Pancreas (tissue), 10 donors: ENCODE measurements at regions not wholly inside any gene's neighbourhood (a gene's known extent, or its start where the extent isn't known, plus 50 kb on each side); places are given as distances from the start of the nearest gene placed in this dataset.
A peak's percentile ranks its signal among the peaks of the same experiment; 100 is the strongest.
"Not testable (repeated sequence)": the region's sequence is repeated elsewhere in the genome, so short reads cannot be mapped to it uniquely, and the experiment has no call there.

Source experiments
- ATAC-seq, 4 donors: fragments of 200-7000 bp; cut with Tn5 transposase; one replicate each; pipeline versions ENCODE4 v1.8.0 to v1.9.1; 2020; ENCODE audit warnings: mild to moderate bottlenecking in 4 of 4, moderate library complexity in 4 of 4
- DNase-seq, 6 donors: peaks; one replicate each; pipeline ENCODE4 v3.0.0-alpha.2; 2020
- FAIRE-seq: peaks from 2 replicates; lab custom pipeline; 2012; peaks lifted over from hg19 to GRCh38; lab: Jason Lieb, UNC
- H3K27ac ChIP-seq, 4 donors: fragments of 200-600 bp; sonication (generic); 1 replicate in 3 of 4; 2 replicates in 1 of 4; pipeline versions ENCODE4 v1.5.0 to v1.8.0; 2020
- H3K27me3 ChIP-seq, 4 donors: fragments of 200-600 bp; one replicate each; pipeline ENCODE4 v1.8.0; 2021
- H3K36me3 ChIP-seq, 3 donors: fragments of 200-600 bp; sonication (generic) in 1 of 3; one replicate each; pipeline versions ENCODE4 v1.5.0 to v1.8.0; 2020 to 2021
- H3K4me1 ChIP-seq, 3 donors: fragments of 200-600 bp; one replicate each; pipeline ENCODE4 v1.8.0; 2021
- H3K4me3 ChIP-seq, 4 donors: fragments of 200-600 bp; sonication (generic) in 2 of 4; one replicate each; pipeline versions ENCODE4 v1.5.0 to v1.8.0; 2020 to 2021
- H3K9me3 ChIP-seq, 4 donors: fragments of 200-600 bp; one replicate each; pipeline ENCODE4 v1.8.0; 2021
- CTCF ChIP-seq, 4 donors: fragments of 200-600 bp; sonication (generic) in 3 of 4; IDR thresholded peaks; one replicate each; pipeline versions ENCODE4 v1.5.0 to v1.8.0; 2021; ENCODE audit warnings: antibody characterized with exemption in 4 of 4
- WGBS, 2 donors: extraction: QIAGEN DNeasy Blood & Tissue Kit; methylation state at CpG; one replicate each; pipeline ENCODE4 v1.1.7; 2013; 5-methylcytosine and 5-hydroxymethylcytosine counted together
- intact Hi-C, 3 donors: fragments of 100-400 bp; cut with DNase I; formaldehyde crosslinking; loops; one replicate each; pipeline versions ENCODE4 v1.11.1 to v1.14.2; 2022
- donor health status: healthy with polysubstance abuse.
- donor health status: DM: no; HTN: no; CAD: no; lungs with moderate emphysema.
- donor health status: DM: no; HTN: no; CAD: no.
- donor health status: control.
- donor health status: control.
- donor health status: Bipolar disorder and iron deficiency.
- donor health status: DM: yes; HTN: yes; CAD: no.
- donor health status: DM: no; HTN: no; CAD: no.
- donor health status: DM: no; HTN: no; CAD: no.
- donor health status: DM: yes; HTN: yes; CAD: no.

- Histone ChIP-seq H3K27me3 (no peaks in the 10 kb centered on the region), H3K36me3 (no peaks in the 10 kb centered on the region), H3K9me3 (no peaks in the 10 kb centered on the region), H3K27ac (no peak overlapping the region), H3K4me1 (peaks cover 0 to 3% (median 0%) of the 10 kb centered on the region in 3 donors), H3K4me3 (no peak overlapping the region)
- ATAC-seq (no peak), DNase-seq (no peak), FAIRE-seq (no peak)
- intact Hi-C loops = no loop called here
- no peak for TF ChIP-seq CTCF (IDR thresholded peaks at IDR 0.05)
Measured at GRCh38 chr22:34808618-34809017, 257.3 kb upstream of the ISX start.

DNA sequence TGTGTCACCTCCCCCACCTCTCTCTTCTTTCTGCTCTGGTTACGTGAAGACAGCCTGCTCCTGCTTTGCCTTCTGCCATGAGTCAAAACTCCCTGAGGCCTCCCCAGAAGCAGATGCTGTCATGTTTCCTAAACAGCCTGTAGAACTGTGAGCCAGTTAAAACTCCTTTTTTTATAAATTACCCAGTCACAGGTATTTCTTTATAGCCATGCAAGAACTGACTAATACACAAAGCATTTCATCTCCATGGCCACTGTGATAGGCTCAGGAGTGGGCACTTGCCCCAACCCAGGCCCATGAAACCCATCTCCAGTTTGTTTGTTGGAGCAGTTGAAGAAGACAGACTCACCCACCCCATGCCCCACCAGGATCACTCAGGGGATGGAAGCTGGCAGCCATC is 253.3 kb upstream of the ISX start:
- ATAC-seq = peak in 1 of 4 donors; percentile 45
- FAIRE-seq = no peak
- no peaks in the 10 kb centered on the region for H3K9me3 ChIP-seq
- H3K4me1 ChIP-seq = peaks cover 0 to 4% (median 0%) of the 10 kb centered on the region in 3 donors
- no peak for DNase-seq
- no peaks in the 10 kb centered on the region for H3K36me3 ChIP-seq
- no peak for TF ChIP-seq CTCF (IDR thresholded peaks at IDR 0.05)
- peak overlapping the region in 1 of 4 donors; percentile 2 for H3K27ac ChIP-seq
- H3K4me3 ChIP-seq = no peak overlapping the region
- H3K27me3 ChIP-seq = no peaks in the 10 kb centered on the region
- intact Hi-C loops = no loop called here
- 85 to 92% methylated on average over 1 of the region's 1 CpG for WGBS, 2 donors

DNA sequence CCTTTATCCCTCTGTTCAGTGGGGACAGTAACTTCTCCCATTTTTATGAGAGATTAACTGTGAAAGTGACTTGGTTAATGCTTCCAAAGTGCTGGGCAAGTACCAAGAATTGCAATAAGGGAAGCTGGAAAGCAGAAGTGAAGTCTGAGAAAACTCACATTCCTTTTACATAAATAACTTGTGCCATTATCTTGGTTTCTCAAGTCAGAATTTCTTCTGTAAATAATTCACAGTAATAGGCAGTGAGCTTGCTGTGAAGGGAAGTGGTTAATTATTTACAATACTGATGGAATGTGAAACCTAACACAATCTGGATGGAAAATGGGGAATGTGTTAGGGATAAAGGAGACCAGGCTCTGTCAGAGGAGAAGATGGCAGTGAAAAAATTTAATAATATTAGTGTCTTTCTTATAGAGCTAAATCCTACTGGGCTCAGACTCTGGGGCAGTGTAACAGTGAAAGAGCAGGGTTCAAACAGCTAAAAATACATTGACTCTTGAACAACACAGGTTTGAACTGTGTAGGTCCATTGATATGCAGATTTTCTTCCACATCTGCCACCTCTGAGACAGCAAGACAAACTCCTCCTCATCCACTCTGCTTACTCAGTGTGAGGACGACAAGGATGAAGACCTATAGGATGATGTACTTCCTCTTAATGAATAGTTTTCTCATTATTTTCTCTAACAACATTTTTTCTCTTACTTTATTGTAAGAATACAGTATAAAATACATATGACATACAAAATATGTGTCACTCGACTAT is 251.5 kb upstream of the ISX start:
- Histone ChIP-seq H3K9me3 (no peaks in the 10 kb centered on the region), H3K36me3 (no peaks in the 10 kb centered on the region), H3K4me3 (no peak overlapping the region), H3K27me3 (no peaks in the 10 kb centered on the region), H3K4me1 (peaks cover 0 to 4% (median 0%) of the 10 kb centered on the region in 3 donors), H3K27ac (peak overlapping the region in 2 of 4 donors; percentile 20 to 42)
- ATAC-seq (peak; percentile 41 to 81 (median 72)), FAIRE-seq (no peak), DNase-seq (no peak)
- whole genome bisulfite sequencing, 2 donors = 12 to 18% methylated on average over 2 of the region's 2 CpGs
- no peak for TF ChIP-seq CTCF (IDR thresholded peaks at IDR 0.05)
- intact Hi-C loops = no loop called here

DNA sequence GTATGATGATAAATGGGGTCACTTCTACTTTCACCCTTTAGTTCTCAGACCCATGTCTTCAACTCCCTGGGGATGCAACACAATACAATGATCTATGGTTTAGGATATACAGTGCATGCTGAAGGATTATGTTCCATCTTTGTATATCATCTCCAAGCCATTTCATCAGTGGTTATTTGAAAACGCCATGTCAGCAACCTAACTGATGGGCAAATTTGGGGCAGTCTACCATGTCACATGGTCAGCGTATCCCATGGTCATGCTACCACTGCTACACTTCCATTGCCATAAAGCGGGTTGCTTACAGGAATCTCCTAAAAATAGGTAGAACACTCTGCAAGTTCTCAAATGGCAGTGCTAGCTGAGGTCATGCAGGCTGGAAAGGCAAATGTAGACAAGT is 236.5 kb upstream of the ISX start:
- 68 to 81% methylated on average over 3 of the region's 3 CpGs for WGBS, 2 donors
- ATAC-seq = no peak
- Histone ChIP-seq H3K9me3 (no peaks in the 10 kb centered on the region), H3K27ac (no peak overlapping the region), H3K4me1 (no peaks in the 10 kb centered on the region), H3K4me3 (no peak overlapping the region), H3K27me3 (no peaks in the 10 kb centered on the region), H3K36me3 (no peaks in the 10 kb centered on the region)
- intact Hi-C loops = no loop called here
- no peak for TF ChIP-seq CTCF (IDR thresholded peaks at IDR 0.05)
- no peak for FAIRE-seq
- no peak for DNase-seq

DNA sequence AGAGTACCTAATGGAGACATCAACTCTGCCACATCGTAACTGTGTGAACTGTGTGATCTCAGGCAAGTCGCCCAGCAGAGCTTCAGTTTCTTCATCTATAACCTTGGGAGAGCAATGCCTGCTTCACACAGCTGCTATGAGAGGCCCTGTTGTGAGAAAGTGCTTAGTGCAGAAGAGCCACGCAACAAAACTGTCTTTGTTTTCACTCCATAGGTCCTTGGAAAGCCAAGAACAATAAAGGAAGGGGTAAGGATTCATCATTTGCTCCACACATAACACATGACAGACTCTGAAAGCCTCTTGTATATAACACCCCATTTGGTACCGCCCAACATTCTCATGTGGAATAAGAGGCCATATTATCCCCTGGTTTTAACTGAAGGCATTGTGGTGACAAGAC is 231.9 kb upstream of the ISX start:
- intact Hi-C loops = no loop called here
- Histone ChIP-seq H3K9me3 (no peaks in the 10 kb centered on the region), H3K4me1 (no peaks in the 10 kb centered on the region), H3K27ac (no peak overlapping the region), H3K4me3 (no peak overlapping the region), H3K27me3 (no peaks in the 10 kb centered on the region), H3K36me3 (no peaks in the 10 kb centered on the region)
- 44 to 59% methylated on average over 4 of the region's 4 CpGs for WGBS, 2 donors
- DNase-seq (no peak), ATAC-seq (no peak), FAIRE-seq (no peak)
- TF ChIP-seq CTCF (IDR thresholded peaks at IDR 0.05) = no peak

GRCh38 chr22:34834541-34834940 is 231.4 kb upstream of the ISX start:
- intact Hi-C loops, DNase-seq, FAIRE-seq, H3K36me3 ChIP-seq, H3K4me3 ChIP-seq, H3K9me3 ChIP-seq, ATAC-seq, H3K27me3 ChIP-seq, H3K4me1 ChIP-seq, H3K27ac ChIP-seq: not testable (repeated sequence)
- WGBS, 2 donors = 51 to 57% methylated on average over 3 of the region's 3 CpGs
